Tibial nerve (tissue), 4 donors: ENCODE measurements at regions not wholly inside any gene's neighbourhood (a gene's known extent, or its start where the extent isn't known, plus 50 kb on each side); places are given as distances from the start of the nearest gene placed in this dataset.

Experiments
- DNase-seq, 2 donors: peaks; one replicate each; pipeline ENCODE4 v3.0.0-alpha.2; 2019; ENCODE audit warnings: low spot score in 2 of 2
- H3K27ac ChIP-seq, 4 donors: fragments of 200-600 bp; sonication (generic) in 3 of 4; one replicate each; pipeline ENCODE4 v1.5.1; 2017 to 2019; ENCODE audit warnings: mild to moderate bottlenecking in 1 of 4
- H3K27me3 ChIP-seq, 2 donors: fragments of 200-600 bp; sonication (generic) in 1 of 2; one replicate each; pipeline versions ENCODE4 v1.5.1 to v1.6.0; 2017 to 2019
- H3K36me3 ChIP-seq, 3 donors: fragments of 200-600 bp; sonication (generic); one replicate each; pipeline ENCODE4 v1.5.1; 2018 to 2019
- H3K4me1 ChIP-seq, 4 donors: fragments of 200-600 bp; sonication (generic) in 3 of 4; one replicate each; pipeline ENCODE4 v1.5.1; 2017 to 2019
- H3K4me3 ChIP-seq, 4 donors: fragments of 200-600 bp; sonication (generic) in 3 of 4; one replicate each; pipeline ENCODE4 v1.5.1; 2017 to 2019; ENCODE audit warnings: mild to moderate bottlenecking in 1 of 4, moderate library complexity in 1 of 4
- H3K9me3 ChIP-seq, 4 donors: fragments of 200-600 bp; sonication (generic) in 3 of 4; one replicate each; pipeline ENCODE4 v1.5.1; 2017 to 2019
- EP300 ChIP-seq, 2 donors: sonication (generic); formaldehyde crosslinking; IDR thresholded peaks; one replicate each; pipeline ENCODE4 v1.6.1; 2017; ENCODE audit warnings: antibody characterized with exemption in 2 of 2, mild to moderate bottlenecking in 1 of 2
- POLR2A ChIP-seq, 2 donors: fragments of 450-650 bp; IDR thresholded peaks; one replicate each; pipeline ENCODE4 v1.6.1; 2017; ENCODE audit warnings: antibody characterized with exemption in 2 of 2, mild to moderate bottlenecking in 2 of 2, moderate library complexity in 2 of 2
- WGBS, 2 donors: methylation state at CpG; one replicate each; pipeline ENCODE4 v1.1.5; 2018; 5-methylcytosine and 5-hydroxymethylcytosine counted together
- TF ChIP-seq, protein P1 (sequence below), 5 experiments: fragments of 200-600 bp in 3 of 5; fragments of 450-650 bp in 2 of 5; sonication (generic) in 3 of 5; IDR thresholded peaks; one replicate each; pipeline ENCODE4 v1.5.1; 2016 to 2019; ENCODE audit warnings: antibody characterized with exemption in 5 of 5, mild to moderate bottlenecking in 3 of 5, moderate library complexity in 2 of 5

GRCh38 chr16:48049847-48050246, 105.9 kb downstream of the ABCC12 start:
- no peaks in the 10 kb centered on the region for H3K27me3 ChIP-seq
- no peak overlapping the region for H3K4me3 ChIP-seq
- TF ChIP-seq EP300 (IDR thresholded peaks at IDR 0.05) (no peak), POLR2A (IDR thresholded peaks at IDR 0.05) (no peak)
- TF ChIP-seq, protein P1, sequence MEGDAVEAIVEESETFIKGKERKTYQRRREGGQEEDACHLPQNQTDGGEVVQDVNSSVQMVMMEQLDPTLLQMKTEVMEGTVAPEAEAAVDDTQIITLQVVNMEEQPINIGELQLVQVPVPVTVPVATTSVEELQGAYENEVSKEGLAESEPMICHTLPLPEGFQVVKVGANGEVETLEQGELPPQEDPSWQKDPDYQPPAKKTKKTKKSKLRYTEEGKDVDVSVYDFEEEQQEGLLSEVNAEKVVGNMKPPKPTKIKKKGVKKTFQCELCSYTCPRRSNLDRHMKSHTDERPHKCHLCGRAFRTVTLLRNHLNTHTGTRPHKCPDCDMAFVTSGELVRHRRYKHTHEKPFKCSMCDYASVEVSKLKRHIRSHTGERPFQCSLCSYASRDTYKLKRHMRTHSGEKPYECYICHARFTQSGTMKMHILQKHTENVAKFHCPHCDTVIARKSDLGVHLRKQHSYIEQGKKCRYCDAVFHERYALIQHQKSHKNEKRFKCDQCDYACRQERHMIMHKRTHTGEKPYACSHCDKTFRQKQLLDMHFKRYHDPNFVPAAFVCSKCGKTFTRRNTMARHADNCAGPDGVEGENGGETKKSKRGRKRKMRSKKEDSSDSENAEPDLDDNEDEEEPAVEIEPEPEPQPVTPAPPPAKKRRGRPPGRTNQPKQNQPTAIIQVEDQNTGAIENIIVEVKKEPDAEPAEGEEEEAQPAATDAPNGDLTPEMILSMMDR (IDR thresholded peaks at IDR 0.05) = no peak

GRCh38 chr16:48047720-48048119, 108.1 kb downstream of the ABCC12 start:
- Histone ChIP-seq H3K4me1 (peaks cover 0 to 15% (median 0%) of the 10 kb centered on the region in 4 donors), H3K9me3 (no peaks in the 10 kb centered on the region), H3K27ac (no peak overlapping the region), H3K27me3 (no peaks in the 10 kb centered on the region), H3K36me3 (no peaks in the 10 kb centered on the region), H3K4me3 (no peak overlapping the region)
- DNase-seq = no peak
- WGBS, 2 donors = 57 to 58% methylated on average over 3 of the region's 3 CpGs
- TF ChIP-seq EP300 (IDR thresholded peaks at IDR 0.05) = no peak
- TF ChIP-seq, protein P1 (IDR thresholded peaks at IDR 0.05) = no peak
- TF ChIP-seq POLR2A (IDR thresholded peaks at IDR 0.05) = no peak

More at GRCh38 chr16:48049847-48050246, 105.9 kb downstream of the ABCC12 start:
- Histone ChIP-seq H3K4me1 (peaks cover 0 to 32% (median 7%) of the 10 kb centered on the region in 4 donors), H3K9me3 (no peaks in the 10 kb centered on the region), H3K27ac (no peak overlapping the region), H3K36me3 (no peaks in the 10 kb centered on the region)
- DNase-seq = no peak
- WGBS, 2 donors = 73 to 85% methylated on average over 3 of the region's 3 CpGs

GRCh38 chr16:48047241-48047640, 108.6 kb downstream of the ABCC12 start:
- Histone ChIP-seq H3K9me3 (no peaks in the 10 kb centered on the region), H3K27me3 (no peaks in the 10 kb centered on the region)
- no peak for DNase-seq

GRCh38 chr16:48044117-48044516, 111.7 kb downstream of the ABCC12 start:
- TF ChIP-seq POLR2A (IDR thresholded peaks at IDR 0.05) = no peak
- no peak for TF ChIP-seq EP300 (IDR thresholded peaks at IDR 0.05)
- TF ChIP-seq, protein P1 (IDR thresholded peaks at IDR 0.05) = no peak
- H3K36me3 ChIP-seq = no peaks in the 10 kb centered on the region
- no peaks in the 10 kb centered on the region for H3K27me3 ChIP-seq
- 88 to 95% methylated on average over 1 of the region's 1 CpG for whole genome bisulfite sequencing, 2 donors
- no peak overlapping the region for H3K27ac ChIP-seq
- H3K9me3 ChIP-seq = no peaks in the 10 kb centered on the region
- H3K4me3 ChIP-seq = no peak overlapping the region
- DNase-seq = no peak
- peaks cover 0 to 13% (median 0%) of the 10 kb centered on the region in 4 donors for H3K4me1 ChIP-seq

More at GRCh38 chr16:48047241-48047640, 108.6 kb downstream of the ABCC12 start:
- Histone ChIP-seq H3K4me3 (no peak overlapping the region), H3K36me3 (no peaks in the 10 kb centered on the region), H3K27ac (no peak overlapping the region), H3K4me1 (peaks cover 0 to 15% (median 0%) of the 10 kb centered on the region in 4 donors)
- 79 to 85% methylated on average over 3 of the region's 3 CpGs for WGBS, 2 donors
- no peak for TF ChIP-seq POLR2A (IDR thresholded peaks at IDR 0.05)

GRCh38 chr16:48041981-48042421, 113.8 kb downstream of the ABCC12 start:
- WGBS, 2 donors = 42 to 43% methylated on average over 10 of the region's 10 CpGs
- Histone ChIP-seq H3K4me3 (no peak overlapping the region), H3K4me1 (peaks cover 0 to 13% (median 0%) of the 10 kb centered on the region in 4 donors), H3K36me3 (no peaks in the 10 kb centered on the region), H3K9me3 (no peaks in the 10 kb centered on the region), H3K27ac (no peak overlapping the region), H3K27me3 (no peaks in the 10 kb centered on the region)
- DNase-seq = no peak
- no peak for TF ChIP-seq EP300 (IDR thresholded peaks at IDR 0.05)
- TF ChIP-seq, protein P1 (IDR thresholded peaks at IDR 0.05) = no peak
- no peak for TF ChIP-seq POLR2A (IDR thresholded peaks at IDR 0.05)

GRCh38 chr16:48035142-48035541, 120.7 kb downstream of the ABCC12 start:
- DNase-seq = no peak
- TF ChIP-seq, protein P1 (IDR thresholded peaks at IDR 0.05) = no peak
- TF ChIP-seq POLR2A (IDR thresholded peaks at IDR 0.05) (no peak), EP300 (IDR thresholded peaks at IDR 0.05) (no peak)
- no peak overlapping the region for H3K4me3 ChIP-seq
- 63 to 68% methylated on average over 4 of the region's 4 CpGs for WGBS, 2 donors
- H3K27ac ChIP-seq = no peak overlapping the region
- no peaks in the 10 kb centered on the region for H3K36me3 ChIP-seq
- no peaks in the 10 kb centered on the region for H3K4me1 ChIP-seq
- H3K27me3 ChIP-seq = no peaks in the 10 kb centered on the region
- peaks cover 0 to 9% (median 0%) of the 10 kb centered on the region in 4 donors for H3K9me3 ChIP-seq
